ENCODE measurements at regions not wholly inside any gene's neighbourhood (a gene's known extent, or its start where the extent isn't known, plus 50 kb on each side); places are given as distances from the start of the nearest gene placed in this dataset.

- TF ChIP-seq FOXK2 (IDR thresholded peaks at IDR 0.05) = no peak
- no peak for TF ChIP-seq LEF1 (IDR thresholded peaks at IDR 0.05; ENCODE audit: borderline replicate concordance)
- DNase-seq (ENCODE audit: extremely low spot score) = no peak
- ChIA-PET POLR2A (no interaction called here), CTCF (no interaction called here)
Observed at GRCh38 chr12:61987173-61987572, 273.0 kb upstream of the USP15 start.

GRCh38 chr12:61991661-61992060 lies 268.5 kb upstream of the USP15 start:
- TF ChIP-seq L3MBTL2 (conservative IDR thresholded peaks at IDR 0.05) (no peak), BHLHE40 (IDR thresholded peaks at IDR 0.05; ENCODE audit: borderline replicate concordance) (no peak), NFRKB (IDR thresholded peaks at IDR 0.05) (no peak), FOXA1 (IDR thresholded peaks at IDR 0.05) (no peak), CTBP1 (IDR thresholded peaks at IDR 0.05; ENCODE audit: borderline replicate concordance) (no peak), TARDBP (IDR thresholded peaks at IDR 0.05) (no peak), ELF4 (IDR thresholded peaks at IDR 0.05) (no peak), ZNF384 (IDR thresholded peaks at IDR 0.05) (no peak), ARNT (IDR thresholded peaks at IDR 0.05) (no peak)
- TF ChIP-seq, protein P1, sequence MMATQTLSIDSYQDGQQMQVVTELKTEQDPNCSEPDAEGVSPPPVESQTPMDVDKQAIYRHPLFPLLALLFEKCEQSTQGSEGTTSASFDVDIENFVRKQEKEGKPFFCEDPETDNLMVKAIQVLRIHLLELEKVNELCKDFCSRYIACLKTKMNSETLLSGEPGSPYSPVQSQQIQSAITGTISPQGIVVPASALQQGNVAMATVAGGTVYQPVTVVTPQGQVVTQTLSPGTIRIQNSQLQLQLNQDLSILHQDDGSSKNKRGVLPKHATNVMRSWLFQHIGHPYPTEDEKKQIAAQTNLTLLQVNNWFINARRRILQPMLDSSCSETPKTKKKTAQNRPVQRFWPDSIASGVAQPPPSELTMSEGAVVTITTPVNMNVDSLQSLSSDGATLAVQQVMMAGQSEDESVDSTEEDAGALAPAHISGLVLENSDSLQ (IDR thresholded peaks at IDR 0.05) = no peak
- no peak for DNase-seq (ENCODE audit: extremely low spot score)
- POLR2A ChIA-PET = no interaction called here
- CTCF ChIA-PET = no interaction called here

DNA sequence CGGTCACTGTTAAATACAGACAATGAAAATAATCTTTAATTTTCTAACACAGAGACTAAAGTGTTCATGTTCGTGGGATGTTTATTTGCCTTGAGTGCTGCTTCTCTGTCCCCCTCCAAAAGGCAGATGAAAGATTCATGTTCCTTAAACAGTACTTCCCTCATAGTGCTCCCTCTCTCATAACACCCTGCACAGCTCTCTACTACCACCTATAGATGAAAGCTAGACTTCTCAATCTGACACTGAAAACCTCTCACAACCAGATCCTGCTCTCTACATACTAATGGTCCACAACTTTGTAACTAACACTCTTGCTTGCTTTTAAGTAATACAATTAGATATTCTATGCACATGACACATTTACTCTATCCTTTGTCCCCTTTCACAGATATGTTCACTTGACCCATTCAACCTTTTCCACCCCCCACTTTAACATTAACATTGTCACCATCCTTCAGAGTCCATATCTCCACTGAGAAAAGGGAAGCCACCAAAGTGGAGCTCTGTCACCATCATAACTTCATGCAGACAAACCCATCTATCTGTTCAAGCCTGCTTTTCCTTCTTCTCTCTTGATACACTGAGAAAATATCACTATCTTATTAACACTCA lies 266.4 kb upstream of the USP15 start:
- POLR2A ChIA-PET = no interaction called here
- DNase-seq (ENCODE audit: extremely low spot score) = peak; percentile 25
- TF ChIP-seq TARDBP (IDR thresholded peaks at IDR 0.05) (no peak), FOXK2 (IDR thresholded peaks at IDR 0.05) (no peak), ARNT (IDR thresholded peaks at IDR 0.05) (no peak), HDGF (IDR thresholded peaks at IDR 0.05; ENCODE audit: borderline replicate concordance) (no peak), ZNF384 (IDR thresholded peaks at IDR 0.05) (no peak), CTBP1 (IDR thresholded peaks at IDR 0.05; ENCODE audit: borderline replicate concordance) (no peak), NFRKB (IDR thresholded peaks at IDR 0.05) (no peak), SUZ12 (IDR thresholded peaks at IDR 0.05) (no peak)
- TF ChIP-seq, protein P1 (IDR thresholded peaks at IDR 0.05) = no peak
- CTCF ChIA-PET = no interaction called here

DNA sequence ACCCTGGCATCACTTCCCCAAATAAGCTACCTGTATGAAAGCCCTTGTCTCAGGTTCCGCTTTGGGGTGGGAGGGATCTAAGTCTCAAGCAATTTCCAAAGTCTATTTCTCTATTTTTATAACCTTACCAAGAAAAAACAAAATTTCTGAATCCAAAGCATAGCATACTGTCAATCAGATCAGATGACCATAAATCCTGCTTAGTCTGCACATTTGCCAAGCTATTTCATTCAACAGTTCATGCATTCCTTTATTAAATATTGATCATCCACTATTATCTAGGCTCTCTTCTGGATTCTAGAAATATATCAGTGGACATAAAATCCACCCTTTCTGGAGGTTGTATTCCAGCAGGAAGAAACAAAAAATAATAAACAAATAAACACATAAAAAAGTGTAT lies 263.5 kb upstream of the USP15 start:
- POLR2A ChIA-PET = no interaction called here
- DNase-seq (ENCODE audit: extremely low spot score) = no peak
- no peak for TF ChIP-seq SP1 (IDR thresholded peaks at IDR 0.05)
- no peak for TF ChIP-seq HDGF (IDR thresholded peaks at IDR 0.05; ENCODE audit: borderline replicate concordance)
- TF ChIP-seq NFRKB (IDR thresholded peaks at IDR 0.05) = no peak
- TF ChIP-seq FOXK2 (IDR thresholded peaks at IDR 0.05) = no peak
- no peak for TF ChIP-seq FOXA1 (IDR thresholded peaks at IDR 0.05)
- no peak for TF ChIP-seq L3MBTL2 (conservative IDR thresholded peaks at IDR 0.05)
- TF ChIP-seq, protein P1 (IDR thresholded peaks at IDR 0.05) = no peak
- no peak for TF ChIP-seq LEF1 (IDR thresholded peaks at IDR 0.05; ENCODE audit: borderline replicate concordance)
- TF ChIP-seq FOXM1 (IDR thresholded peaks at IDR 0.05; ENCODE audit: borderline replicate concordance) = no peak
- no peak for TF ChIP-seq TARDBP (IDR thresholded peaks at IDR 0.05)
- TF ChIP-seq ARNT (IDR thresholded peaks at IDR 0.05) = no peak
- no peak for TF ChIP-seq SUZ12 (IDR thresholded peaks at IDR 0.05)
- no peak for TF ChIP-seq ELF4 (IDR thresholded peaks at IDR 0.05)
- CTCF ChIA-PET = no interaction called here

- CTCF ChIA-PET = interaction anchor here (0.7 kb wide), 1 partner anchor 185 kb away, joined by 3 read pairs; no protein-coding TSS in a partner anchor
- POLR2A ChIA-PET = no interaction called here
- TF ChIP-seq CTBP1 (IDR thresholded peaks at IDR 0.05; ENCODE audit: borderline replicate concordance) (no peak), FOXK2 (IDR thresholded peaks at IDR 0.05) (no peak), BHLHE40 (IDR thresholded peaks at IDR 0.05; ENCODE audit: borderline replicate concordance) (no peak), FOXA1 (IDR thresholded peaks at IDR 0.05) (no peak), ZNF384 (IDR thresholded peaks at IDR 0.05) (no peak), SP1 (IDR thresholded peaks at IDR 0.05) (no peak), L3MBTL2 (conservative IDR thresholded peaks at IDR 0.05) (no peak), TARDBP (IDR thresholded peaks at IDR 0.05) (no peak), ELF4 (IDR thresholded peaks at IDR 0.05) (no peak), SUZ12 (IDR thresholded peaks at IDR 0.05) (no peak), LEF1 (IDR thresholded peaks at IDR 0.05; ENCODE audit: borderline replicate concordance) (no peak), NFRKB (IDR thresholded peaks at IDR 0.05) (no peak), ARNT (IDR thresholded peaks at IDR 0.05) (no peak), FOXM1 (IDR thresholded peaks at IDR 0.05; ENCODE audit: borderline replicate concordance) (no peak)
- TF ChIP-seq, protein P1 (IDR thresholded peaks at IDR 0.05) = no peak
- DNase-seq (ENCODE audit: extremely low spot score) = no peak
Observed at GRCh38 chr12:61998791-61999190, 261.4 kb upstream of the USP15 start.

GRCh38 chr12:61999311-61999710 lies 260.9 kb upstream of the USP15 start:
- POLR2A ChIA-PET = no interaction called here
- CTCF ChIA-PET = no interaction called here
- no peak for DNase-seq (ENCODE audit: extremely low spot score)
- TF ChIP-seq FOXK2 (IDR thresholded peaks at IDR 0.05) (no peak), LEF1 (IDR thresholded peaks at IDR 0.05; ENCODE audit: borderline replicate concordance) (no peak), CTBP1 (IDR thresholded peaks at IDR 0.05; ENCODE audit: borderline replicate concordance) (no peak), L3MBTL2 (conservative IDR thresholded peaks at IDR 0.05) (no peak), FOXA1 (IDR thresholded peaks at IDR 0.05) (no peak)
- TF ChIP-seq, protein P1 (IDR thresholded peaks at IDR 0.05) = no peak

Measured in HEK293T (cell line).